SK-N-MC (cell line): ENCODE measurements at regions not wholly inside any gene's neighbourhood (a gene's known extent, or its start where the extent isn't known, plus 50 kb on each side); places are given as distances from the start of the nearest gene placed in this dataset.

Experiments
- DNase-seq: peaks from one replicate; pipeline ENCODE4 v3.0.0-alpha.2; 2011; ENCODE audit warnings: low read depth, low spot score
- H3K27ac ChIP-seq: fragments of 200-600 bp; sonication (generic); 2 replicates; pipeline ENCODE4 v1.5.1; 2016; ENCODE audit warnings: mixed run types
- H3K36me3 ChIP-seq: fragments of 200-600 bp; sonication (generic); 2 replicates; pipeline ENCODE4 v1.6.1; 2017; ENCODE audit warnings: antibody characterized with exemption, low read length, mixed read lengths; ENCODE audit not compliant: insufficient read depth
- H3K4me3 ChIP-seq: fragments of 200-600 bp; sonication (generic); 2 replicates; pipeline ENCODE4 v1.5.1; 2016
- H3K9ac ChIP-seq: fragments of 200-600 bp; sonication (generic); 2 replicates; pipeline ENCODE4 v1.8.0; 2017; ENCODE audit warnings: mixed run types, mixed read lengths; ENCODE audit not compliant: insufficient read length
- H3K9me3 ChIP-seq: fragments of 200-600 bp; sonication (generic); 2 replicates; pipeline ENCODE4 v1.6.1; 2017; ENCODE audit warnings: low read depth, mild to moderate bottlenecking, antibody characterized with exemption, low read length, moderate library complexity, mixed read lengths
- EZH2 ChIP-seq: fragments of 200-600 bp; sonication (generic); IDR thresholded peaks from one replicate; pipeline ENCODE4 v1.6.1; 2017; ENCODE audit warnings: antibody characterized with exemption
- FOXP2 ChIP-seq: optimal IDR thresholded peaks from 2 replicates; pipeline ENCODE3; 2011; ENCODE audit warnings: mild to moderate bottlenecking, moderate library complexity; ENCODE audit not compliant: insufficient read depth; ENCODE audit errors: extremely low read length, control extremely low read depth
- POLR2AphosphoS5 ChIP-seq: IDR thresholded peaks from 2 replicates; pipeline ENCODE4 v1.6.1; 2012; ENCODE audit warnings: mild to moderate bottlenecking, low read depth, low read length, borderline replicate concordance

GRCh38 chr2:149679286-149679685 lies 91.7 kb upstream of the MMADHC start:
- Histone ChIP-seq H3K4me3 (no peak overlapping the region), H3K27ac (no peak overlapping the region), H3K9me3 (no peaks in the 10 kb centered on the region), H3K36me3 (no peaks in the 10 kb centered on the region), H3K9ac (no peak overlapping the region)
- no peak for TF ChIP-seq EZH2
- TF ChIP-seq FOXP2: no peak
- no peak for TF ChIP-seq POLR2AphosphoS5
- DNase-seq: no peak

GRCh38 chr2:149677416-149677815 lies 89.8 kb upstream of the MMADHC start:
- no peak for DNase-seq
- no peak overlapping the region for H3K9ac ChIP-seq
- H3K36me3 ChIP-seq: no peaks in the 10 kb centered on the region
- TF ChIP-seq FOXP2: no peak
- TF ChIP-seq EZH2: no peak
- no peak for TF ChIP-seq POLR2AphosphoS5
- no peaks in the 10 kb centered on the region for H3K9me3 ChIP-seq
- H3K27ac ChIP-seq: no peak overlapping the region
- H3K4me3 ChIP-seq: no peak overlapping the region

GRCh38 chr2:149670086-149670485 lies 82.5 kb upstream of the MMADHC start:
- no peak for TF ChIP-seq FOXP2
- Histone ChIP-seq H3K27ac (no peak overlapping the region), H3K9ac (no peak overlapping the region), H3K36me3 (no peaks in the 10 kb centered on the region), H3K4me3 (no peak overlapping the region), H3K9me3 (no peaks in the 10 kb centered on the region)
- no peak for DNase-seq

- Histone ChIP-seq H3K36me3 (no peaks in the 10 kb centered on the region), H3K4me3 (no peak overlapping the region), H3K27ac (no peak overlapping the region), H3K9me3 (no peaks in the 10 kb centered on the region), H3K9ac (no peak overlapping the region)
- TF ChIP-seq POLR2AphosphoS5 (no peak), FOXP2 (no peak), EZH2 (no peak)
- DNase-seq: no peak
These were observed 79.3 kb upstream of the MMADHC start for GRCh38 chr2:149666809-149667320.

GRCh38 chr2:149664896-149665295 lies 77.3 kb upstream of the MMADHC start:
- Histone ChIP-seq H3K27ac (no peak overlapping the region), H3K36me3 (no peaks in the 10 kb centered on the region), H3K9ac (no peak overlapping the region), H3K4me3 (no peak overlapping the region), H3K9me3 (no peaks in the 10 kb centered on the region)
- no peak for TF ChIP-seq POLR2AphosphoS5
- no peak for TF ChIP-seq EZH2
- TF ChIP-seq FOXP2: no peak
- no peak for DNase-seq

- DNase-seq: no peak
- H3K27ac ChIP-seq: no peak overlapping the region
These were observed 75.0 kb upstream of the MMADHC start for GRCh38 chr2:149662556-149662955.

GRCh38 chr2:149661844-149662243 lies 74.3 kb upstream of the MMADHC start:
- TF ChIP-seq EZH2 (no peak), POLR2AphosphoS5 (no peak), FOXP2 (no peak)
- no peak overlapping the region for H3K4me3 ChIP-seq
- no peaks in the 10 kb centered on the region for H3K36me3 ChIP-seq
- H3K27ac ChIP-seq: no peak overlapping the region
- no peak overlapping the region for H3K9ac ChIP-seq
- H3K9me3 ChIP-seq: no peaks in the 10 kb centered on the region
- DNase-seq: no peak

More at GRCh38 chr2:149662556-149662955, 75.0 kb upstream of the MMADHC start:
- no peaks in the 10 kb centered on the region for H3K9me3 ChIP-seq
- TF ChIP-seq EZH2: no peak
- no peak overlapping the region for H3K9ac ChIP-seq
- no peak overlapping the region for H3K4me3 ChIP-seq
- H3K36me3 ChIP-seq: no peaks in the 10 kb centered on the region

GRCh38 chr2:149658553-149658952 lies 71.0 kb upstream of the MMADHC start:
- no peak overlapping the region for H3K9ac ChIP-seq
- H3K27ac ChIP-seq: no peak overlapping the region
- H3K9me3 ChIP-seq: no peaks in the 10 kb centered on the region
- TF ChIP-seq EZH2 (no peak), POLR2AphosphoS5 (no peak), FOXP2 (no peak)
- no peak overlapping the region for H3K4me3 ChIP-seq
- no peaks in the 10 kb centered on the region for H3K36me3 ChIP-seq
- no peak for DNase-seq

- TF ChIP-seq EZH2: no peak
- TF ChIP-seq FOXP2: no peak
- no peak for TF ChIP-seq POLR2AphosphoS5
- Histone ChIP-seq H3K36me3 (no peaks in the 10 kb centered on the region), H3K9me3 (no peaks in the 10 kb centered on the region), H3K9ac (no peak overlapping the region), H3K27ac (no peak overlapping the region), H3K4me3 (no peak overlapping the region)
- no peak for DNase-seq
These were observed 69.9 kb upstream of the MMADHC start for GRCh38 chr2:149657401-149658040.
